HEK293 (cell line): ENCODE measurements at regions not wholly inside any gene's neighbourhood (a gene's known extent, or its start where the extent isn't known, plus 50 kb on each side); places are given as distances from the start of the nearest gene placed in this dataset.

Experiments
- CTCF ChIP-seq: fragments of 450-650 bp; formaldehyde crosslinking; IDR thresholded peaks from 2 replicates; pipeline ENCODE4 v1.5.1; 2016; ENCODE audit warnings: missing biosample characterization, missing genetic modification characterization
- HOXA7 ChIP-seq: sonication (generic); formaldehyde crosslinking; IDR thresholded peaks from 2 replicates; pipeline ENCODE4 v1.8.1; 2022; ENCODE audit warnings: missing genetic modification reagents, borderline replicate concordance
- ZBTB49 ChIP-seq: fragments of 450-650 bp; formaldehyde crosslinking; IDR thresholded peaks from 2 replicates; pipeline ENCODE4 v1.5.1; 2016; ENCODE audit warnings: missing biosample characterization, missing genetic modification characterization, low read depth
- ZNF138 ChIP-seq: fragments of 450-650 bp; formaldehyde crosslinking; IDR thresholded peaks from 2 replicates; pipeline ENCODE4 v1.5.1; 2016; ENCODE audit warnings: missing biosample characterization, missing genetic modification characterization, borderline replicate concordance
- ZNF174 ChIP-seq: fragments of 450-650 bp; formaldehyde crosslinking; IDR thresholded peaks from 2 replicates; pipeline ENCODE4 v1.5.0; 2017; ENCODE audit warnings: missing biosample characterization, mild to moderate bottlenecking, missing genetic modification characterization
- ZNF239 ChIP-seq: fragments of 450-650 bp; formaldehyde crosslinking; IDR thresholded peaks from 2 replicates; pipeline ENCODE4 v1.5.1; 2016; ENCODE audit warnings: missing biosample characterization, missing genetic modification characterization
- ZNF24 ChIP-seq: fragments of 450-650 bp; formaldehyde crosslinking; IDR thresholded peaks from 2 replicates; pipeline ENCODE4 v1.5.1; 2016; ENCODE audit warnings: missing biosample characterization, missing genetic modification characterization
- ZNF335 ChIP-seq: fragments of 450-650 bp; formaldehyde crosslinking; conservative IDR thresholded peaks from 2 replicates; pipeline ENCODE4 v1.5.1; 2016; ENCODE audit warnings: missing biosample characterization, missing genetic modification characterization
- ZNF354C ChIP-seq: fragments of 450-650 bp; formaldehyde crosslinking; IDR thresholded peaks from 2 replicates; pipeline ENCODE4 v1.5.1; 2016; ENCODE audit warnings: missing biosample characterization, missing genetic modification characterization, low read depth, borderline replicate concordance
- ZNF792 ChIP-seq: fragments of 450-650 bp; formaldehyde crosslinking; IDR thresholded peaks from 2 replicates; pipeline ENCODE4 v1.5.1; 2016; ENCODE audit warnings: missing biosample characterization, missing genetic modification characterization
- TF ChIP-seq, protein P1 (sequence below): fragments of 450-650 bp; formaldehyde crosslinking; IDR thresholded peaks from 2 replicates; pipeline ENCODE4 v1.5.1; 2016; ENCODE audit warnings: missing biosample characterization, missing genetic modification characterization, low read depth

DNA sequence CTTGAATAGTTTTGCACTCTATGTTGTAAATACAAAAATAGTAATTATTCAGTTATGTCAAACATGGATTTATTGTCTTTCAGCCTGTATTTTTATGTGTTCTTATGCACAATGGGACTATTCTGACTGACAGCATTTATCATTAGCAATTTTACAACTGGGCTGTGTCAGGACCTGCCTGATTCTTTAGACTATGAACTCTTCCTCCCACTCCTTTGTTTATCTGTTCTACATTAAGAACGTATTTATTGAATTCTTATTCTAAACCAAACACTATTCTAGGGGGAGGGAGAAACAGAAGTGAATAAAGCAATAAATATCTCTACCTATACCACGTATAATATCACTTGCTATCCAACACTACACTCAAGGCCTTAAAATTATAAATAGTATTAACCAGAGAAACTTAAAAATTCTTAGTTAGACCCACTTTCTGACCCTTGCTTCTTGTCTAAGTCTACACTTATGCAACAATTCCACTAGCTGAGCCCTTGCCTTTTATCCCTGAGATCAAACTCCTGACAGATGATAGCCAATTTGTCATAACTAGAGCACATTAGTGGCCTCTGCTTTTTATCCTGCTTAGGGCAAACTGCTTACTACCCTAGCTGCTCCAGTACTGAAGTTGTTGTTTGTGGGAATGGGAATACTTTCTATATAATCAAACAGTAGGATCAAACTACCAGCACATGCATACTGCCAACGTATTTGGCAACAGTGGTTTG, 494.3 kb downstream of the BRINP3 start:
- no peak for TF ChIP-seq CTCF
- TF ChIP-seq ZNF792 (tag by site-specific recombination): no peak
- no peak for TF ChIP-seq ZNF138
- TF ChIP-seq ZNF24: no peak
- no peak for TF ChIP-seq ZBTB49 (tag by site-specific recombination)
- TF ChIP-seq ZNF174 (tag by site-specific recombination): no peak
- TF ChIP-seq HOXA7: no peak
- TF ChIP-seq ZNF335: no peak
- TF ChIP-seq, protein P1, sequence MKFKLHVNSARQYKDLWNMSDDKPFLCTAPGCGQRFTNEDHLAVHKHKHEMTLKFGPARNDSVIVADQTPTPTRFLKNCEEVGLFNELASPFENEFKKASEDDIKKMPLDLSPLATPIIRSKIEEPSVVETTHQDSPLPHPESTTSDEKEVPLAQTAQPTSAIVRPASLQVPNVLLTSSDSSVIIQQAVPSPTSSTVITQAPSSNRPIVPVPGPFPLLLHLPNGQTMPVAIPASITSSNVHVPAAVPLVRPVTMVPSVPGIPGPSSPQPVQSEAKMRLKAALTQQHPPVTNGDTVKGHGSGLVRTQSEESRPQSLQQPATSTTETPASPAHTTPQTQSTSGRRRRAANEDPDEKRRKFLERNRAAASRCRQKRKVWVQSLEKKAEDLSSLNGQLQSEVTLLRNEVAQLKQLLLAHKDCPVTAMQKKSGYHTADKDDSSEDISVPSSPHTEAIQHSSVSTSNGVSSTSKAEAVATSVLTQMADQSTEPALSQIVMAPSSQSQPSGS (tag by site-specific recombination): no peak
- no peak for TF ChIP-seq ZNF354C (tag by site-specific recombination)
- no peak for TF ChIP-seq ZNF239 (tag by site-specific recombination)
